IMR-90 (cell line): ENCODE measurements at regions not wholly inside any gene's neighbourhood (a gene's known extent, or its start where the extent isn't known, plus 50 kb on each side); places are given as distances from the start of the nearest gene placed in this dataset.

Experiments used
- ATAC-seq: fragments of 200-7000 bp; cut with Tn5 transposase; 2 replicates; pipeline ENCODE4 v1.9.1; 2020; ENCODE audit warnings: low read depth, mild to moderate bottlenecking, moderate library complexity
- BruUV-seq: library from RNA; stranded (reverse); fragments of 400-500 nt; replicated peaks from 2 replicates; lab custom pipeline; 2021; lab: Mats Ljungman, UMichigan
- CTCF ChIA-PET: fragments of 300-600 bp; formaldehyde crosslinking; extraction: SDS; loops from one replicate; lab custom pipeline; 2021; ENCODE audit warnings: antibody characterized with exemption; lab: Yijun Ruan, JAX
- POLR2A ChIA-PET: fragments of 300-600 bp; sonication (Branson Sonifier 250); formaldehyde crosslinking; loops from one replicate; lab custom pipeline; 2022; ENCODE audit warnings: antibody characterized with exemption; ENCODE audit not compliant: unreplicated experiment; lab: Charles Lee
- DNase-seq: peaks from one replicate; pipeline ENCODE4 v3.0.0; 2013
- H2AFZ ChIP-seq: replicated peaks from 2 replicates; pipeline ENCODE3; 2013; ENCODE audit warnings: low read length, mild to moderate bottlenecking; ENCODE audit not compliant: poor library complexity
- H2AK5ac ChIP-seq: 2 replicates; pipeline ENCODE4 v1.6.1; 2013; ENCODE audit warnings: low read depth, low read length, inconsistent platforms
- H2AK9ac ChIP-seq: replicated peaks from 2 replicates; pipeline ENCODE3; 2013; ENCODE audit warnings: mild to moderate bottlenecking, low read depth, low read length, moderate library complexity; ENCODE audit not compliant: poor library complexity
- H2BK120ac ChIP-seq: 2 replicates; pipeline ENCODE4 v1.6.1; 2013; ENCODE audit warnings: low read depth, low read length, inconsistent platforms
- H2BK15ac ChIP-seq: 3 replicates; pipeline ENCODE4 v1.6.1; 2013; ENCODE audit warnings: low read depth, low read length, inconsistent platforms
- H2BK20ac ChIP-seq: 2 replicates; pipeline ENCODE4 v1.6.1; 2013; ENCODE audit warnings: low read depth, mild to moderate bottlenecking, inconsistent platforms, low read length, moderate library complexity
- H2BK5ac ChIP-seq: 2 replicates; pipeline ENCODE4 v1.6.1; 2013; ENCODE audit warnings: mild to moderate bottlenecking, low read depth, low read length, inconsistent platforms; ENCODE audit not compliant: poor library complexity, severe bottlenecking
- H3K14ac ChIP-seq: replicated peaks from 2 replicates; pipeline ENCODE4 v1.6.1; 2013; ENCODE audit warnings: low read depth, low read length, inconsistent platforms
- H3K18ac ChIP-seq: 2 replicates; pipeline ENCODE4 v1.6.1; 2013; ENCODE audit warnings: low read depth, low read length, control low read depth
- H3K23ac ChIP-seq: 2 replicates; pipeline ENCODE4 v1.6.1; 2013; ENCODE audit warnings: low read depth, low read length, inconsistent platforms
- H3K27ac ChIP-seq: 2 replicates; pipeline ENCODE4 v1.5.1; 2013; ENCODE audit warnings: mild to moderate bottlenecking, control low read depth, low read length; ENCODE audit not compliant: insufficient read depth
- H3K27me3 ChIP-seq: 2 replicates; pipeline ENCODE4 v1.6.1; 2013; ENCODE audit warnings: low read length; ENCODE audit not compliant: control insufficient read depth, insufficient read depth
- H3K36me3 ChIP-seq: 2 replicates; pipeline ENCODE4 v1.6.1; 2013; ENCODE audit warnings: low read length, mixed read lengths; ENCODE audit not compliant: control insufficient read depth, insufficient read depth
- H3K4ac ChIP-seq: 2 replicates; pipeline ENCODE4 v1.6.1; 2013; ENCODE audit warnings: low read depth, low read length, inconsistent platforms
- H3K4me1 ChIP-seq: 2 replicates; pipeline ENCODE4 v1.6.1; 2013; ENCODE audit warnings: low read length, mixed read lengths; ENCODE audit not compliant: control insufficient read depth, insufficient read depth
- H3K4me2 ChIP-seq: 2 replicates; pipeline ENCODE4 v1.6.1; 2013; ENCODE audit warnings: low read depth, mild to moderate bottlenecking, control low read depth, low read length, moderate library complexity
- H3K4me3 ChIP-seq: 2 replicates; pipeline ENCODE4 v1.5.1; 2013; ENCODE audit warnings: low read depth, mild to moderate bottlenecking, control low read depth, low read length, moderate library complexity; ENCODE audit not compliant: insufficient read depth
- H3K56ac ChIP-seq: 2 replicates; pipeline ENCODE4 v1.6.1; 2013; ENCODE audit warnings: low read length, inconsistent platforms; ENCODE audit not compliant: insufficient read depth; ENCODE audit errors: extremely low read depth
- H3K79me1 ChIP-seq, 2 experiments: 2 replicates each; pipeline ENCODE4 v1.6.1; 2013; ENCODE audit warnings: low read length in 2 of 2, inconsistent platforms in 1 of 2, low read depth in 1 of 2
- H3K9ac ChIP-seq: 2 replicates; pipeline ENCODE4 v1.6.1; 2013; ENCODE audit warnings: low read depth, low read length, control low read depth
- H3K9me1 ChIP-seq: 2 replicates; pipeline ENCODE4 v1.6.1; 2013; ENCODE audit warnings: low read length, inconsistent platforms; ENCODE audit not compliant: insufficient read depth
- H3K9me3 ChIP-seq: 2 replicates; pipeline ENCODE4 v1.6.1; 2013; ENCODE audit warnings: low read length; ENCODE audit not compliant: control insufficient read depth, insufficient read depth
- H4K20me1 ChIP-seq: 2 replicates; pipeline ENCODE4 v1.6.1; 2013; ENCODE audit warnings: low read length, inconsistent platforms; ENCODE audit not compliant: insufficient read depth
- H4K5ac ChIP-seq: 2 replicates; pipeline ENCODE4 v1.6.1; 2013; ENCODE audit warnings: mild to moderate bottlenecking, low read depth, low read length, control low read depth
- H4K8ac ChIP-seq, 2 experiments: 2 replicates each; pipeline ENCODE4 v1.6.1; 2013; ENCODE audit warnings: low read depth in 2 of 2, low read length in 2 of 2, control low read depth in 1 of 2, inconsistent platforms in 1 of 2
- H4K91ac ChIP-seq: 2 replicates; pipeline ENCODE4 v1.6.1; 2013; ENCODE audit warnings: low read depth, low read length, inconsistent platforms; ENCODE audit not compliant: insufficient read depth
- BHLHE40 ChIP-seq: fragments of 150-350 bp; IDR thresholded peaks from 2 replicates; pipeline ENCODE4 v1.6.1; 2016; ENCODE audit warnings: mild to moderate bottlenecking, low read depth, low read length
- CHD1 ChIP-seq: IDR thresholded peaks from 2 replicates; pipeline ENCODE4 v1.6.1; 2012; ENCODE audit warnings: low read depth, low read length, improper control_type of control experiment
- MAFK ChIP-seq: IDR thresholded peaks from 2 replicates; pipeline ENCODE4 v1.6.1; 2012; ENCODE audit warnings: low read depth, low read length, improper control_type of control experiment
- NFE2L2 ChIP-seq: fragments of 150-350 bp; IDR thresholded peaks from 2 replicates; pipeline ENCODE4 v1.6.1; 2016; ENCODE audit warnings: low read depth, mild to moderate bottlenecking, low read length
- POLR2A ChIP-seq: IDR thresholded peaks from 2 replicates; pipeline ENCODE4 v1.6.1; 2012; ENCODE audit warnings: mild to moderate bottlenecking, low read depth, low read length
- RAD21 ChIP-seq: IDR thresholded peaks from 2 replicates; pipeline ENCODE4 v1.6.1; 2012; ENCODE audit warnings: low read length, improper control_type of control experiment
- RCOR1 ChIP-seq: IDR thresholded peaks from 2 replicates; pipeline ENCODE4 v1.6.1; 2012; ENCODE audit warnings: mild to moderate bottlenecking, low read length, improper control_type of control experiment; ENCODE audit not compliant: insufficient replicate concordance
- RFX5 ChIP-seq: IDR thresholded peaks from 2 replicates; pipeline ENCODE4 v1.8.0; 2012; ENCODE audit warnings: low read depth, mild to moderate bottlenecking, low read length, moderate library complexity
- SMC3 ChIP-seq: fragments of 150-350 bp; IDR thresholded peaks from 2 replicates; pipeline ENCODE4 v1.6.1; 2016; ENCODE audit warnings: low read depth, mild to moderate bottlenecking, antibody characterized with exemption, low read length, moderate library complexity
- USF2 ChIP-seq: fragments of 150-350 bp; IDR thresholded peaks from 2 replicates; pipeline ENCODE4 v1.6.1; 2017; ENCODE audit warnings: mild to moderate bottlenecking, antibody characterized with exemption, low read length, low read depth
- WGBS, 2 experiments: methylation state at CpG; one replicate each; pipeline versions ENCODE4 v1.1.5 to v1.1.7; 2013; ENCODE audit warnings: missing lambda C conversion rate in 2 of 2; ENCODE audit not compliant: insufficient read length in 1 of 2; ENCODE audit errors: extremely low coverage in 2 of 2; 5-methylcytosine and 5-hydroxymethylcytosine counted together
- dilution Hi-C: fragments of 300-500 bp; cut with HindIII; formaldehyde crosslinking; loops from one replicate; pipeline ENCODE4 v1.14.3; 2018; ENCODE audit warnings: low sequenced_read_pairs; ENCODE audit not compliant: unreplicated experiment
- in situ Hi-C: fragments of 300-500 bp; cut with MboI; formaldehyde crosslinking; loops from 3 replicates; pipeline ENCODE4 v1.14.3; 2019; ENCODE audit warnings: low sequenced_read_pairs, inconsistent platforms, mixed read lengths
- intact Hi-C: fragments of 100-400 bp; cut with micrococcal nuclease; formaldehyde crosslinking; loops from 2 replicates; pipeline ENCODE4 v1.10.0; 2022
- TF ChIP-seq, protein P1 (sequence below): fragments of 150-350 bp; IDR thresholded peaks from 2 replicates; pipeline ENCODE4 v1.6.1; 2016; ENCODE audit warnings: low read depth, mild to moderate bottlenecking, low read length, moderate library complexity, borderline replicate concordance

GRCh38 chr2:58709687-58710354 lies 468.7 kb upstream of the FANCL start:
- ChIA-PET CTCF (no interaction called here), POLR2A (no interaction called here)
- ATAC-seq (no peak), DNase-seq (no peak)
- Histone ChIP-seq H2BK20ac (no peak overlapping the region), H3K27me3 (no peaks in the 10 kb centered on the region), H3K4me3 (no peak overlapping the region), H3K4me2 (no peak overlapping the region), H4K91ac (no peak overlapping the region), H3K9ac (no peak overlapping the region), H3K14ac (no peak overlapping the region), H3K36me3 (no peaks in the 10 kb centered on the region), H3K9me3 (no peaks in the 10 kb centered on the region), H2AK9ac (no peak overlapping the region), H3K79me1 (no peaks in the 10 kb centered on the region), H2BK15ac (no peak overlapping the region), H4K5ac (no peak overlapping the region), H3K4ac (no peak overlapping the region), H2AK5ac (no peak overlapping the region), H2AFZ (no peak overlapping the region), H3K27ac (no peak overlapping the region), H2BK120ac (no peak overlapping the region), H3K9me1 (no peaks in the 10 kb centered on the region), H3K18ac (no peak overlapping the region), H3K4me1 (no peaks in the 10 kb centered on the region), H2BK5ac (no peak overlapping the region), H4K8ac (no peak overlapping the region), H3K23ac (no peak overlapping the region), H3K56ac (no peak overlapping the region), H4K20me1 (no peaks in the 10 kb centered on the region)
- in situ Hi-C loops, result no loop called here
- TF ChIP-seq POLR2A (no peak), BHLHE40 (no peak), MAFK (no peak), RAD21 (no peak), USF2 (no peak), SMC3 (no peak), RCOR1 (no peak), CHD1 (no peak), NFE2L2 (no peak), RFX5 (no peak)
- TF ChIP-seq, protein P1, sequence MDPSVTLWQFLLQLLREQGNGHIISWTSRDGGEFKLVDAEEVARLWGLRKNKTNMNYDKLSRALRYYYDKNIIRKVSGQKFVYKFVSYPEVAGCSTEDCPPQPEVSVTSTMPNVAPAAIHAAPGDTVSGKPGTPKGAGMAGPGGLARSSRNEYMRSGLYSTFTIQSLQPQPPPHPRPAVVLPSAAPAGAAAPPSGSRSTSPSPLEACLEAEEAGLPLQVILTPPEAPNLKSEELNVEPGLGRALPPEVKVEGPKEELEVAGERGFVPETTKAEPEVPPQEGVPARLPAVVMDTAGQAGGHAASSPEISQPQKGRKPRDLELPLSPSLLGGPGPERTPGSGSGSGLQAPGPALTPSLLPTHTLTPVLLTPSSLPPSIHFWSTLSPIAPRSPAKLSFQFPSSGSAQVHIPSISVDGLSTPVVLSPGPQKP, result no peak
- intact Hi-C loops, result no loop called here
- WGBS, 2 experiments, result no CpG with 5 or more reads among the region's 1 CpG
- BruUV-seq, result no TSS peak
- dilution Hi-C loops, result no loop called here
